Caco-2 (cell line): ENCODE measurements at regions not wholly inside any gene's neighbourhood (a gene's known extent, or its start where the extent isn't known, plus 50 kb on each side); places are given as distances from the start of the nearest gene placed in this dataset.

Source experiments
- BruUV-seq: library from RNA; stranded (reverse); fragments of 400-500 nt; replicated peaks from 2 replicates; lab custom pipeline; 2021; lab: Mats Ljungman, UMichigan
- CTCF ChIA-PET: fragments of 300-600 bp; sonication (Branson Sonifier 250); formaldehyde crosslinking; loops from one replicate; lab custom pipeline; 2022; ENCODE audit warnings: antibody characterized with exemption; lab: Charles Lee
- POLR2A ChIA-PET: fragments of 300-600 bp; sonication (Branson Sonifier 250); formaldehyde crosslinking; loops from one replicate; lab custom pipeline; 2022; ENCODE audit warnings: antibody characterized with exemption; lab: Charles Lee
- DNase-seq, 2 experiments: peaks; one replicate each; pipeline versions ENCODE4 v3.0.0 to v3.0.0-alpha.2; 2020 to 2022
- H3K27me3 ChIP-seq: replicated peaks from 2 replicates; pipeline ENCODE4 v1.6.0; 2011; ENCODE audit warnings: low read length; ENCODE audit not compliant: control insufficient read depth, insufficient read depth
- H3K36me3 ChIP-seq: 2 replicates; pipeline ENCODE4 v1.5.1; 2011; ENCODE audit warnings: low read length; ENCODE audit not compliant: control insufficient read depth, insufficient read depth
- H3K4me1 ChIP-seq: fragments of 250-450 bp; sonication (Bioruptor Pico); 2 replicates; pipeline ENCODE4 v1.5.1; 2020; ENCODE audit warnings: mild to moderate bottlenecking
- H3K4me3 ChIP-seq: 2 replicates; pipeline ENCODE4 v1.5.1; 2011; ENCODE audit warnings: low read depth, mild to moderate bottlenecking, control low read depth, low read length
- H3K9me3 ChIP-seq: fragments of 250-450 bp; sonication (Bioruptor Pico); 2 replicates; pipeline ENCODE4 v1.5.1; 2020; ENCODE audit warnings: mild to moderate bottlenecking, moderate library complexity
- H3K27ac Mint-ChIP-seq: one replicate; pipeline ENCODE4 v1.8.0; 2022; ENCODE audit warnings: mixed read lengths; ENCODE audit not compliant: unreplicated experiment
- H3K27me3 Mint-ChIP-seq: one replicate; pipeline ENCODE4 v1.8.0; 2022; ENCODE audit warnings: mixed read lengths; ENCODE audit not compliant: insufficient read depth, unreplicated experiment
- H3K36me3 Mint-ChIP-seq: one replicate; pipeline ENCODE4 v1.8.0; 2022; ENCODE audit warnings: mild to moderate bottlenecking, mixed read lengths; ENCODE audit not compliant: insufficient read depth, unreplicated experiment
- H3K4me1 Mint-ChIP-seq: one replicate; pipeline ENCODE4 v1.8.0; 2022; ENCODE audit warnings: low read depth, mixed read lengths; ENCODE audit not compliant: unreplicated experiment
- H3K4me3 Mint-ChIP-seq: one replicate; pipeline ENCODE4 v1.8.0; 2022; ENCODE audit warnings: mild to moderate bottlenecking, moderate library complexity, mixed read lengths; ENCODE audit not compliant: unreplicated experiment
- H3K9me3 Mint-ChIP-seq: one replicate; pipeline ENCODE4 v1.8.0; 2022; ENCODE audit warnings: mixed read lengths; ENCODE audit not compliant: unreplicated experiment
- intact Hi-C: fragments of 100-400 bp; cut with micrococcal nuclease; formaldehyde crosslinking; loops from one replicate; pipeline ENCODE4 v1.10.0; 2022; ENCODE audit not compliant: unreplicated experiment
- TF ChIP-seq, protein P1 (sequence below), 2 experiments: fragments of 200-600 bp in 1 of 2; IDR thresholded peaks; 1 replicate in 1 of 2; 2 replicates in 1 of 2; pipeline versions ENCODE4 v1.5.1 to v1.8.0; 2011 to 2022; ENCODE audit warnings: antibody characterized with exemption in 1 of 2, control low read depth in 1 of 2, inconsistent platforms in 1 of 2, low read depth in 1 of 2, low read length in 1 of 2, mild to moderate bottlenecking in 1 of 2, moderate library complexity in 1 of 2; ENCODE audit not compliant: insufficient read depth in 1 of 2, severe bottlenecking in 1 of 2, unreplicated experiment in 1 of 2

DNA sequence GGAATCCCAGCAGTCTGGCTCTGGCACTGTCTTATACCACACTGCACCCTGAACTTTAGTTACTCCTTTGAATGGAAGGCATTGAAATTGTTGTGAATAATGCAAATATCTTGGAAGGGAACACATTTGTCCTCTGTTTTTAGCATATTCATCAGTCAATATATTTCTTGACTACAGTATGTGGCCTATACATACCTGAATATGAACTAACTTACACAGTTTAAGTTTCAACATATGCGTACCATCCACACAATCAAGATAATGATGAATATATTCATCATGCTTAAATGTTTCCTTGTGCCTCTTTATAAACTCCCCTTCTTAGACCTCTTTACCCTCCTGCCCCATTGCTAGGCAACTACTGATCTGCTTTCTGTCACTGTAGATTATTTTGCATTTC is 145.7 kb upstream of the ESX1 start:
- H3K4me1 Mint-ChIP-seq, result no peaks in the 10 kb centered on the region
- Histone ChIP-seq H3K4me1 (no peaks in the 10 kb centered on the region), H3K4me3 (no peak overlapping the region), H3K27me3 (no peaks in the 10 kb centered on the region), H3K36me3 (no peaks in the 10 kb centered on the region), H3K9me3 (no peaks in the 10 kb centered on the region)
- H3K9me3 Mint-ChIP-seq, result no peaks in the 10 kb centered on the region
- intact Hi-C loops, result no loop called here
- no peak overlapping the region for H3K27ac Mint-ChIP-seq
- POLR2A ChIA-PET, result no interaction called here
- CTCF ChIA-PET, result no interaction called here
- BruUV-seq, result no TSS peak
- H3K27me3 Mint-ChIP-seq, result no peaks in the 10 kb centered on the region
- TF ChIP-seq, protein P1, sequence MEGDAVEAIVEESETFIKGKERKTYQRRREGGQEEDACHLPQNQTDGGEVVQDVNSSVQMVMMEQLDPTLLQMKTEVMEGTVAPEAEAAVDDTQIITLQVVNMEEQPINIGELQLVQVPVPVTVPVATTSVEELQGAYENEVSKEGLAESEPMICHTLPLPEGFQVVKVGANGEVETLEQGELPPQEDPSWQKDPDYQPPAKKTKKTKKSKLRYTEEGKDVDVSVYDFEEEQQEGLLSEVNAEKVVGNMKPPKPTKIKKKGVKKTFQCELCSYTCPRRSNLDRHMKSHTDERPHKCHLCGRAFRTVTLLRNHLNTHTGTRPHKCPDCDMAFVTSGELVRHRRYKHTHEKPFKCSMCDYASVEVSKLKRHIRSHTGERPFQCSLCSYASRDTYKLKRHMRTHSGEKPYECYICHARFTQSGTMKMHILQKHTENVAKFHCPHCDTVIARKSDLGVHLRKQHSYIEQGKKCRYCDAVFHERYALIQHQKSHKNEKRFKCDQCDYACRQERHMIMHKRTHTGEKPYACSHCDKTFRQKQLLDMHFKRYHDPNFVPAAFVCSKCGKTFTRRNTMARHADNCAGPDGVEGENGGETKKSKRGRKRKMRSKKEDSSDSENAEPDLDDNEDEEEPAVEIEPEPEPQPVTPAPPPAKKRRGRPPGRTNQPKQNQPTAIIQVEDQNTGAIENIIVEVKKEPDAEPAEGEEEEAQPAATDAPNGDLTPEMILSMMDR (IDR thresholded peaks at IDR 0.05; ENCODE audit: insufficient read depth in 1 of 2, low read depth in 1 of 2, low read length in 1 of 2, severe bottlenecking in 1 of 2, unreplicated experiment in 1 of 2), result no peak
- no peak for DNase-seq
- no peaks in the 10 kb centered on the region for H3K36me3 Mint-ChIP-seq
- no peak overlapping the region for H3K4me3 Mint-ChIP-seq

DNA sequence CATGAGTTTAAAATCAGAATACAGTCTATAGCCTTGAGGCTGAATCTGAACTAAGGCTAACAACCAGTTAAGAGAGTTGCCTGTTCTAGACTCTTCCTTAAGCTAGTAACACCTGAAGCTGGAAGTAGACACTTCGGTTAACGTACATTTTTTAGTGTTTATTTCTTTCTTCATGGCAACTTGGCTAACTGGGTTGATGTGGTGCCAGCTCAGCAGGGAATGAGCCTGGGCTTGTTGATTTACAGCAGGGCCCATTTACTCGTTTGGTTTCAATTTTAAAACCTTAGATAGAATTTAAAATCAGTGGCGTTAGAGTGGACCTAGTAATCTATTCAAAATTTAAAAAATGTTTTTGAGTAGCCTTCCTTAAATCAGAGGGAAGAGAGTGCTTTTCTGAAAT is 137.6 kb upstream of the ESX1 start:
- Mint-ChIP-seq H3K4me1 (no peaks in the 10 kb centered on the region), H3K36me3 (no peaks in the 10 kb centered on the region), H3K9me3 (no peaks in the 10 kb centered on the region), H3K4me3 (no peak overlapping the region), H3K27ac (no peak overlapping the region), H3K27me3 (peaks cover 18% of the 10 kb centered on the region)
- POLR2A ChIA-PET, result no interaction called here
- no peaks in the 10 kb centered on the region for H3K4me1 ChIP-seq
- H3K4me3 ChIP-seq, result no peak overlapping the region
- no peak for DNase-seq
- H3K27me3 ChIP-seq, result no peaks in the 10 kb centered on the region
- H3K36me3 ChIP-seq, result no peaks in the 10 kb centered on the region
- no peaks in the 10 kb centered on the region for H3K9me3 ChIP-seq
- CTCF ChIA-PET, result no interaction called here
- TF ChIP-seq, protein P1 (IDR thresholded peaks at IDR 0.05; ENCODE audit: insufficient read depth in 1 of 2, low read depth in 1 of 2, low read length in 1 of 2, severe bottlenecking in 1 of 2, unreplicated experiment in 1 of 2), result no peak
- no TSS peak for BruUV-seq
- intact Hi-C loops, result no loop called here

DNA sequence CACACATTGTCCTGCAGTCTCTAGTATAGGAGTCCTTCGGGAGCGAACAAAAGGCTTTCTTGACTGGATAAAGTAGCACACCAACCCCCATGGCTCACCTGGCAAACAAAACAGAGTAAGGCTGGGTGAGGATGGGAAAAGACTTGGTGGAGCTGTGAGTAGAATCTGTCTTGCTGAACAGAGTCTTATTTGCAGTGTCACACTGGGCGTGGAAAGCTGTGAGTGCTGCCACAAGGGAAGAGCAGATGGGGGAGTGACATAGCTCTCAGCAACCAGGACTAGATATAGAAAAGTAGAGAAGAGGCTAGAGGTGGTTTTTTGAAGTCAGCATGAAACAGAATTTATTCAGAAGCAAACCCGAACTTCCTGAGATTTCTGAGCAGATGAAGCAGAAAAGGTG is 137.2 kb upstream of the ESX1 start:
- Histone ChIP-seq H3K27me3 (no peaks in the 10 kb centered on the region), H3K36me3 (no peaks in the 10 kb centered on the region), H3K9me3 (no peaks in the 10 kb centered on the region), H3K4me1 (no peaks in the 10 kb centered on the region), H3K4me3 (no peak overlapping the region)
- TF ChIP-seq, protein P1 (IDR thresholded peaks at IDR 0.05; ENCODE audit: insufficient read depth in 1 of 2, low read depth in 1 of 2, low read length in 1 of 2, severe bottlenecking in 1 of 2, unreplicated experiment in 1 of 2), result no peak
- ChIA-PET CTCF (no interaction called here), POLR2A (no interaction called here)
- H3K27ac Mint-ChIP-seq, result no peak overlapping the region
- no peak overlapping the region for H3K4me3 Mint-ChIP-seq
- intact Hi-C loops, result no loop called here
- H3K27me3 Mint-ChIP-seq, result peaks cover 18% of the 10 kb centered on the region
- H3K4me1 Mint-ChIP-seq, result no peaks in the 10 kb centered on the region
- H3K36me3 Mint-ChIP-seq, result no peaks in the 10 kb centered on the region
- no TSS peak for BruUV-seq
- no peak for DNase-seq
- no peaks in the 10 kb centered on the region for H3K9me3 Mint-ChIP-seq
